ENCODE measurements at regions not wholly inside any gene's neighbourhood (a gene's known extent, or its start where the extent isn't known, plus 50 kb on each side); places are given as distances from the start of the nearest gene placed in this dataset.

DNA sequence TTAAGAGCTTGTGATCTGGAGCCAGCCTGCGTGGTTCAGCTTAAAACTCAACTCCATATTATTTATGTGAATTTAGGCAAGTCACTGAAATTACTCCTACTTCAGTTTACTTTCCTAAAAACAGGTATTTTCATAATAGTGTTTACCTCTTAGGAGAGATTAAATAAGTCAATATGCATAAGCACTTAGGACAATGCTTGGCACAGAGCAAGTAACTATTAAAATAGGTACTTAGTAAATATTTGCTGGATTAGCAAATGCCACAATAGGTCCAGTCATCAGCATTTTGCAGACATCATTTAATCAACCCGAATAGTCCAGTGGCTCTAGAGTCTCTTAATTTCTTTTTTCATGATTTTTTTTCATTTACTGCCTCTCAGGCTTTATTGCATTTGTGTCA lies 78.6 kb upstream of the PTPRK start:
- ChIA-PET CTCF (no interaction called here), POLR2A (no interaction called here)
- H3K9me3 ChIP-seq (ENCODE audit: control insufficient read depth in 1 of 2, insufficient read depth in 1 of 2, low read length in 2 of 2): no peaks in the 10 kb centered on the region
- H3K27me3 Mint-ChIP-seq: peaks cover 6% of the 10 kb centered on the region
- H3K36me3 Mint-ChIP-seq (ENCODE audit: low read depth): no peaks in the 10 kb centered on the region
- H3K4me3 ChIP-seq (ENCODE audit: low read length): no peak overlapping the region
- DNase-seq: no peak
- H3K27me3 ChIP-seq (ENCODE audit: control insufficient read depth in 1 of 2, insufficient read depth in 2 of 2, low read length in 2 of 2): no peaks in the 10 kb centered on the region
- H3K27ac ChIP-seq (ENCODE audit: low read depth in 1 of 2, low read length in 2 of 2): no peak overlapping the region
- no peak overlapping the region for H3K4me3 Mint-ChIP-seq
- no peak overlapping the region for H3K27ac Mint-ChIP-seq
- H3K36me3 ChIP-seq (ENCODE audit: insufficient read depth, low read length): no peaks in the 10 kb centered on the region
- no peaks in the 10 kb centered on the region for H3K4me1 Mint-ChIP-seq (ENCODE audit: low read depth)
- no peaks in the 10 kb centered on the region for H3K4me1 ChIP-seq (ENCODE audit: insufficient read depth, low read length)
- no peaks in the 10 kb centered on the region for H3K9me3 Mint-ChIP-seq
- intact Hi-C loops (cut with DNase I, micrococcal nuclease): no loop called here
- no peak for ATAC-seq (ENCODE audit: poor library complexity)
- TF ChIP-seq, protein P1, sequence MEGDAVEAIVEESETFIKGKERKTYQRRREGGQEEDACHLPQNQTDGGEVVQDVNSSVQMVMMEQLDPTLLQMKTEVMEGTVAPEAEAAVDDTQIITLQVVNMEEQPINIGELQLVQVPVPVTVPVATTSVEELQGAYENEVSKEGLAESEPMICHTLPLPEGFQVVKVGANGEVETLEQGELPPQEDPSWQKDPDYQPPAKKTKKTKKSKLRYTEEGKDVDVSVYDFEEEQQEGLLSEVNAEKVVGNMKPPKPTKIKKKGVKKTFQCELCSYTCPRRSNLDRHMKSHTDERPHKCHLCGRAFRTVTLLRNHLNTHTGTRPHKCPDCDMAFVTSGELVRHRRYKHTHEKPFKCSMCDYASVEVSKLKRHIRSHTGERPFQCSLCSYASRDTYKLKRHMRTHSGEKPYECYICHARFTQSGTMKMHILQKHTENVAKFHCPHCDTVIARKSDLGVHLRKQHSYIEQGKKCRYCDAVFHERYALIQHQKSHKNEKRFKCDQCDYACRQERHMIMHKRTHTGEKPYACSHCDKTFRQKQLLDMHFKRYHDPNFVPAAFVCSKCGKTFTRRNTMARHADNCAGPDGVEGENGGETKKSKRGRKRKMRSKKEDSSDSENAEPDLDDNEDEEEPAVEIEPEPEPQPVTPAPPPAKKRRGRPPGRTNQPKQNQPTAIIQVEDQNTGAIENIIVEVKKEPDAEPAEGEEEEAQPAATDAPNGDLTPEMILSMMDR (IDR thresholded peaks at IDR 0.05): no peak

DNA sequence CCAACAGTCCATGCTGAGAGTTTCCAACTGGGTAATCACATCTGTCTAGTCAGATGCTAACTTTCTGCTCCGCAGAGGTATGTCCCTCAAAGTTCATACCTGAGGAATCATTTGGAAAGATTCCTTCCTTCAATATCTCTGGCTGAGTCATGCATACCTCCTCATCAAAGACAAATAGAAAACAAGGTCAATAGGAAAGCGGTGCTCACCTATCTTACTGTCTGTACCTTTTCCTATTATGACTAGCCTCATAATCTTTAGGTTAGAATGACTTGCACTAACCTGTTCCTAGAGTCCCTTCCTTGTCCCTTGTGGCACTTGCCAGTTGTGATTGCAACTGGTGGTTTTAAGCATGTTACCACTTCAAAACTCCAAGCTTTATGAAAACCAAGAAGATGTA lies 78.2 kb upstream of the PTPRK start:
- Histone ChIP-seq H3K36me3 (ENCODE audit: insufficient read depth, low read length) (no peaks in the 10 kb centered on the region), H3K4me3 (ENCODE audit: low read length) (no peak overlapping the region), H3K27ac (ENCODE audit: low read depth in 1 of 2, low read length in 2 of 2) (no peak overlapping the region), H3K27me3 (ENCODE audit: control insufficient read depth in 1 of 2, insufficient read depth in 2 of 2, low read length in 2 of 2) (no peaks in the 10 kb centered on the region), H3K9me3 (ENCODE audit: control insufficient read depth in 1 of 2, insufficient read depth in 1 of 2, low read length in 2 of 2) (no peaks in the 10 kb centered on the region), H3K4me1 (ENCODE audit: insufficient read depth, low read length) (no peaks in the 10 kb centered on the region)
- Mint-ChIP-seq H3K9me3 (no peaks in the 10 kb centered on the region), H3K4me3 (no peak overlapping the region), H3K27me3 (peaks cover 6% of the 10 kb centered on the region), H3K4me1 (ENCODE audit: low read depth) (no peaks in the 10 kb centered on the region), H3K27ac (no peak overlapping the region), H3K36me3 (ENCODE audit: low read depth) (no peaks in the 10 kb centered on the region)
- DNase-seq (no peak), ATAC-seq (ENCODE audit: poor library complexity) (no peak)
- TF ChIP-seq, protein P1 (IDR thresholded peaks at IDR 0.05): no peak
- intact Hi-C loops (cut with DNase I, micrococcal nuclease): no loop called here
- CTCF ChIA-PET: no interaction called here
- POLR2A ChIA-PET: no interaction called here

DNA sequence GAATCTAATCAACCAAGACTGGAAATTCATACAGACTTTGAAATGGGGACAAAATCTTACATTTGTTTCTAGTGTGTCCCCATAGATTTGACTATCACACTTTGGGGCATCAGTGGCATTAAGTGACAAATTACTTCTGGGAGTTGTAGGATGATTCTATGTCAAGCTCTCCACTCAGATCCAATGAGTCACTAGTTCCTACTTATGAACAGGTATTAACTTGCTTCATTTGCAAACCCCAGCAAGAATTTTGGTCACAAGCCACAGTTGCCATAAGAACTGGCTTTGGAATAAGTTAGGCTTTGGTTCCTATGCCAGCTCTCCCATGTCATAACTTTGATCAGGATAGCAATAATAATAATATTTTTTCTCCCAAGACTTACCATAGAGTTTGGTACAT lies 77.6 kb upstream of the PTPRK start:
- CTCF ChIA-PET: interaction anchor here (0.8 kb wide), 1 partner anchor 40 kb away, joined by 3 read pairs; no protein-coding TSS in a partner anchor
- H3K9me3 Mint-ChIP-seq: no peaks in the 10 kb centered on the region
- no peaks in the 10 kb centered on the region for H3K36me3 Mint-ChIP-seq (ENCODE audit: low read depth)
- no peak overlapping the region for H3K27ac Mint-ChIP-seq
- ATAC-seq (ENCODE audit: poor library complexity) (no peak), DNase-seq (no peak)
- Histone ChIP-seq H3K36me3 (ENCODE audit: insufficient read depth, low read length) (no peaks in the 10 kb centered on the region), H3K27me3 (ENCODE audit: control insufficient read depth in 1 of 2, insufficient read depth in 2 of 2, low read length in 2 of 2) (no peaks in the 10 kb centered on the region), H3K4me1 (ENCODE audit: insufficient read depth, low read length) (no peaks in the 10 kb centered on the region), H3K27ac (ENCODE audit: low read depth in 1 of 2, low read length in 2 of 2) (no peak overlapping the region), H3K4me3 (ENCODE audit: low read length) (no peak overlapping the region), H3K9me3 (ENCODE audit: control insufficient read depth in 1 of 2, insufficient read depth in 1 of 2, low read length in 2 of 2) (no peaks in the 10 kb centered on the region)
- POLR2A ChIA-PET: no interaction called here
- no peaks in the 10 kb centered on the region for H3K4me1 Mint-ChIP-seq (ENCODE audit: low read depth)
- peaks cover 7% of the 10 kb centered on the region for H3K27me3 Mint-ChIP-seq
- TF ChIP-seq, protein P1 (IDR thresholded peaks at IDR 0.05): no peak
- H3K4me3 Mint-ChIP-seq: no peak overlapping the region
- intact Hi-C loops (cut with DNase I, micrococcal nuclease): no loop called here

Measured in CD4-positive, alpha-beta T cell (primary cell).